Liver (tissue), 3 donors: ENCODE measurements at regions not wholly inside any gene's neighbourhood (a gene's known extent, or its start where the extent isn't known, plus 50 kb on each side); places are given as distances from the start of the nearest gene placed in this dataset.

Source experiments
- FOXA2 ChIP-seq: IDR thresholded peaks from 2 replicates; pipeline ENCODE4 v1.6.1; 2016; ENCODE audit warnings: antibody characterized with exemption
- RAD21 ChIP-seq, 2 donors: IDR thresholded peaks; 2 replicates each; pipeline ENCODE4 v1.6.1; 2016; ENCODE audit warnings: antibody characterized with exemption in 2 of 2, mild to moderate bottlenecking in 2 of 2
- TF ChIP-seq, protein P1 (sequence below): IDR thresholded peaks from 2 replicates; pipeline ENCODE4 v1.6.1; 2016; ENCODE audit warnings: antibody characterized with exemption, mild to moderate bottlenecking
- TF ChIP-seq, protein P2 (sequence below): fragments of 150-350 bp; IDR thresholded peaks from 2 replicates; pipeline ENCODE4 v1.5.1; 2017; ENCODE audit warnings: improper control_type of control experiment, low read depth, low read length; ENCODE audit not compliant: missing input control
- TF ChIP-seq, protein P3 (sequence below): IDR thresholded peaks from 2 replicates; pipeline ENCODE4 v1.6.1; 2016; ENCODE audit warnings: antibody characterized with exemption
- TF ChIP-seq, protein P4 (sequence below): IDR thresholded peaks from 2 replicates; pipeline ENCODE4 v1.6.1; 2016; ENCODE audit warnings: antibody characterized with exemption
- donor health status: healthy.
- donor health status: healthy.

DNA sequence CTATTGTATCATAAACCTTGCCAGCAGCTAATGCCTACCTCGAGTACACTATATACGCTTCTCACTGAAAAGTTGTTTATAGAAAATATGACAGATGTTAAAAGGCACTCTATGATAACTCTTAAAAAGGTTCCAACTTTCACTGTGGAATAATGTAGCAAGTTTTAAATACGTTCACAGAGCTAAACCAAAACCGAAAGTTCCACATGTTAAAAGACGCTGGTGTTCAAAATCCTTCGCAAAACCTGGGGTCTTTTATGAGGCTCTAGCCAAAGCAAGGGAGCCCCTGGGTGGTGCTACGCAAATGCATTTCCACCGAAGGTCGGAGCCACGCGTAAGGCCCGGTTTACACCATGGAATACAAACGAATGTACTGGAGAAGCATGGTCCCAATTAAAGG, 103.7 kb upstream of the TENM3 start:
- TF ChIP-seq, protein P1, sequence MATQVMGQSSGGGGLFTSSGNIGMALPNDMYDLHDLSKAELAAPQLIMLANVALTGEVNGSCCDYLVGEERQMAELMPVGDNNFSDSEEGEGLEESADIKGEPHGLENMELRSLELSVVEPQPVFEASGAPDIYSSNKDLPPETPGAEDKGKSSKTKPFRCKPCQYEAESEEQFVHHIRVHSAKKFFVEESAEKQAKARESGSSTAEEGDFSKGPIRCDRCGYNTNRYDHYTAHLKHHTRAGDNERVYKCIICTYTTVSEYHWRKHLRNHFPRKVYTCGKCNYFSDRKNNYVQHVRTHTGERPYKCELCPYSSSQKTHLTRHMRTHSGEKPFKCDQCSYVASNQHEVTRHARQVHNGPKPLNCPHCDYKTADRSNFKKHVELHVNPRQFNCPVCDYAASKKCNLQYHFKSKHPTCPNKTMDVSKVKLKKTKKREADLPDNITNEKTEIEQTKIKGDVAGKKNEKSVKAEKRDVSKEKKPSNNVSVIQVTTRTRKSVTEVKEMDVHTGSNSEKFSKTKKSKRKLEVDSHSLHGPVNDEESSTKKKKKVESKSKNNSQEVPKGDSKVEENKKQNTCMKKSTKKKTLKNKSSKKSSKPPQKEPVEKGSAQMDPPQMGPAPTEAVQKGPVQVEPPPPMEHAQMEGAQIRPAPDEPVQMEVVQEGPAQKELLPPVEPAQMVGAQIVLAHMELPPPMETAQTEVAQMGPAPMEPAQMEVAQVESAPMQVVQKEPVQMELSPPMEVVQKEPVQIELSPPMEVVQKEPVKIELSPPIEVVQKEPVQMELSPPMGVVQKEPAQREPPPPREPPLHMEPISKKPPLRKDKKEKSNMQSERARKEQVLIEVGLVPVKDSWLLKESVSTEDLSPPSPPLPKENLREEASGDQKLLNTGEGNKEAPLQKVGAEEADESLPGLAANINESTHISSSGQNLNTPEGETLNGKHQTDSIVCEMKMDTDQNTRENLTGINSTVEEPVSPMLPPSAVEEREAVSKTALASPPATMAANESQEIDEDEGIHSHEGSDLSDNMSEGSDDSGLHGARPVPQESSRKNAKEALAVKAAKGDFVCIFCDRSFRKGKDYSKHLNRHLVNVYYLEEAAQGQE = no peak
- TF ChIP-seq, protein P2, sequence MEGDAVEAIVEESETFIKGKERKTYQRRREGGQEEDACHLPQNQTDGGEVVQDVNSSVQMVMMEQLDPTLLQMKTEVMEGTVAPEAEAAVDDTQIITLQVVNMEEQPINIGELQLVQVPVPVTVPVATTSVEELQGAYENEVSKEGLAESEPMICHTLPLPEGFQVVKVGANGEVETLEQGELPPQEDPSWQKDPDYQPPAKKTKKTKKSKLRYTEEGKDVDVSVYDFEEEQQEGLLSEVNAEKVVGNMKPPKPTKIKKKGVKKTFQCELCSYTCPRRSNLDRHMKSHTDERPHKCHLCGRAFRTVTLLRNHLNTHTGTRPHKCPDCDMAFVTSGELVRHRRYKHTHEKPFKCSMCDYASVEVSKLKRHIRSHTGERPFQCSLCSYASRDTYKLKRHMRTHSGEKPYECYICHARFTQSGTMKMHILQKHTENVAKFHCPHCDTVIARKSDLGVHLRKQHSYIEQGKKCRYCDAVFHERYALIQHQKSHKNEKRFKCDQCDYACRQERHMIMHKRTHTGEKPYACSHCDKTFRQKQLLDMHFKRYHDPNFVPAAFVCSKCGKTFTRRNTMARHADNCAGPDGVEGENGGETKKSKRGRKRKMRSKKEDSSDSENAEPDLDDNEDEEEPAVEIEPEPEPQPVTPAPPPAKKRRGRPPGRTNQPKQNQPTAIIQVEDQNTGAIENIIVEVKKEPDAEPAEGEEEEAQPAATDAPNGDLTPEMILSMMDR = no peak
- no peak for TF ChIP-seq FOXA2
- TF ChIP-seq, protein P3, sequence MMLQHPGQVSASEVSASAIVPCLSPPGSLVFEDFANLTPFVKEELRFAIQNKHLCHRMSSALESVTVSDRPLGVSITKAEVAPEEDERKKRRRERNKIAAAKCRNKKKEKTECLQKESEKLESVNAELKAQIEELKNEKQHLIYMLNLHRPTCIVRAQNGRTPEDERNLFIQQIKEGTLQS = no peak
- no peak for TF ChIP-seq RAD21 (IDR thresholded peaks at IDR 0.05)
- TF ChIP-seq, protein P4, sequence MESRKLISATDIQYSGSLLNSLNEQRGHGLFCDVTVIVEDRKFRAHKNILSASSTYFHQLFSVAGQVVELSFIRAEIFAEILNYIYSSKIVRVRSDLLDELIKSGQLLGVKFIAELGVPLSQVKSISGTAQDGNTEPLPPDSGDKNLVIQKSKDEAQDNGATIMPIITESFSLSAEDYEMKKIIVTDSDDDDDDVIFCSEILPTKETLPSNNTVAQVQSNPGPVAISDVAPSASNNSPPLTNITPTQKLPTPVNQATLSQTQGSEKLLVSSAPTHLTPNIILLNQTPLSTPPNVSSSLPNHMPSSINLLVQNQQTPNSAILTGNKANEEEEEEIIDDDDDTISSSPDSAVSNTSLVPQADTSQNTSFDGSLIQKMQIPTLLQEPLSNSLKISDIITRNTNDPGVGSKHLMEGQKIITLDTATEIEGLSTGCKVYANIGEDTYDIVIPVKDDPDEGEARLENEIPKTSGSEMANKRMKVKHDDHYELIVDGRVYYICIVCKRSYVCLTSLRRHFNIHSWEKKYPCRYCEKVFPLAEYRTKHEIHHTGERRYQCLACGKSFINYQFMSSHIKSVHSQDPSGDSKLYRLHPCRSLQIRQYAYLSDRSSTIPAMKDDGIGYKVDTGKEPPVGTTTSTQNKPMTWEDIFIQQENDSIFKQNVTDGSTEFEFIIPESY = no peak
